Embryonic facial prominence (tissue), 1 donor: ENCODE measurements at regions not wholly inside any gene's neighbourhood (a gene's known extent, or its start where the extent isn't known, plus 50 kb on each side); places are given as distances from the start of the nearest gene placed in this dataset.
"Not testable (repeated sequence)": the region's sequence is repeated elsewhere in the genome, so short reads cannot be mapped to it uniquely, and the experiment has no call there.

Source experiments
- DNase-seq: peaks from one replicate; pipeline ENCODE4 v3.0.0-alpha.2; 2016; ENCODE audit errors: extremely low spot score

DNA sequence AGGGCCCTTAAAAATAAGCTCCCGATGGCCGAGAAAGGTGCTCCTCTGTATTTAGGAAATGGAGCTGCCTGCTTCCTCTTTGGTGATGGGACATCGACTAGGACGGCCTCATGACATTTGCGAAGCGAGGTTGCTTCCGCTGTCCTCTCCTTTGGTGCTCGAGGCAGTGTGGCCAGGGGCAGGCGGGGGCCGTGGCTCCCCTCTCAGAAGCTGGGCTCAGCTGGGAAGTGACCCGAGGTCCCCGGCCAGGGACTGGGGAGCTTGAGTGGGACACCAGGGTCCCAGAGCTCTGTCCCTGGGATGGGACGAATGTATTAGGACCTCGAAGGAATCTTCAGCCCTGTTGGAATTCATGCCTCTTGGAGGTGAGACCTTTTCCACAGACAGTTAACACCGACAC lies 151.1 kb downstream of the CTTN start:
- DNase-seq = no peak

DNA sequence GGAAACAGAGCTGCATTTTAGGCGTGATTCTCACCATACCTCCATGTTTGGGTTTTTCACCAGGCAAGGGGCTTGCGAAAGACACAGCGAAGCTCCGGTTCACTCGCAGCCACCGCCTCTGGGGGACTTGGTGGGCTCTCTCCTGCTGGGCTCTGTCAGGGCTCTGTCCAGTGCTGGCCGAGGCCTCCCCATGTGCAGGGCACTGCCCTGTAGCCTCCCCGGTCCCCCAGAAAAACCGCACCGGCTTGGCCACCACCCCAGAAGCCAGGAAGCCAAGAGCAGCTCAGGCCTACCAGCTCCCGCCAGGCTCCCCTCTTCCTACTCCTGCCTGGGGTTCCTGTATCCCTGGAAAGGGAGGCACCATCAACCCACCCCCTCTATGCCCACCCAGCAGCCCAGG lies 151.5 kb downstream of the CTTN start:
- no peak for DNase-seq

DNA sequence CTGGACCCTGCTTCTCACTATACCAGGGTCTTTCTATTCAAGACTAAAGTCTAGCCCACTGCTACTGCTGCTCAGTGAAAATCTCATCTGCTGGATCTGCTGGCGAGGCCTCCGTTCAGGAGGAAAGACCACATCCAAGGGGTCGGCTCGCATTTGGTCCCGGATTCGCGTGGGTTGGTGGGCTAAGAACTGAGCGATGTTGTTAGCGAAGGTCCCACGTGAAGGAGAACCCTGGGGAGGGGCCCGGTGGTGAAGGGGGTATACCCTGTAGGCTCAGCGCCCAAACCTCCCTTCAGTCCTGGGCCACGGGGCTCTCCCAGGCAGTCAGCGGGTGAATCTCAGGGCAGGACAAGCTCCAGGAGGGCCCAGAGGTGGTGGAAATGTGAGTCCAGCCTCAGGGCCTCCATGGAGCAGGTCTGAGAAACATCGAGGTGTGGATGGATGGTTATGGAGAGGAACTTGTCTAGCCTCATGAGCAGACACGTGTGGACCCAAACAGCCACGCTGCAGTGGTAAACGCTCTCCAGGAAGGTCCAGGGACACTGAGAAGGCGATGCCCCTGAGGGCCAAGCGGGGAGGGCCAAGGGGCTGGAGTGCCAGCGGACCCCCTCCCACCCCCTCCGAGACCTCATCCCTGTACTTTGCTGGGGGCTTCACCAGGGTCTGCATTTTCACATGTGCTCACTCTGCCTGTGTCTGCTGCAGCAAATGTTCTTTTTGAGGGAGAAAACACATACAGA lies 152.3 kb downstream of the CTTN start:
- DNase-seq = no peak

DNA sequence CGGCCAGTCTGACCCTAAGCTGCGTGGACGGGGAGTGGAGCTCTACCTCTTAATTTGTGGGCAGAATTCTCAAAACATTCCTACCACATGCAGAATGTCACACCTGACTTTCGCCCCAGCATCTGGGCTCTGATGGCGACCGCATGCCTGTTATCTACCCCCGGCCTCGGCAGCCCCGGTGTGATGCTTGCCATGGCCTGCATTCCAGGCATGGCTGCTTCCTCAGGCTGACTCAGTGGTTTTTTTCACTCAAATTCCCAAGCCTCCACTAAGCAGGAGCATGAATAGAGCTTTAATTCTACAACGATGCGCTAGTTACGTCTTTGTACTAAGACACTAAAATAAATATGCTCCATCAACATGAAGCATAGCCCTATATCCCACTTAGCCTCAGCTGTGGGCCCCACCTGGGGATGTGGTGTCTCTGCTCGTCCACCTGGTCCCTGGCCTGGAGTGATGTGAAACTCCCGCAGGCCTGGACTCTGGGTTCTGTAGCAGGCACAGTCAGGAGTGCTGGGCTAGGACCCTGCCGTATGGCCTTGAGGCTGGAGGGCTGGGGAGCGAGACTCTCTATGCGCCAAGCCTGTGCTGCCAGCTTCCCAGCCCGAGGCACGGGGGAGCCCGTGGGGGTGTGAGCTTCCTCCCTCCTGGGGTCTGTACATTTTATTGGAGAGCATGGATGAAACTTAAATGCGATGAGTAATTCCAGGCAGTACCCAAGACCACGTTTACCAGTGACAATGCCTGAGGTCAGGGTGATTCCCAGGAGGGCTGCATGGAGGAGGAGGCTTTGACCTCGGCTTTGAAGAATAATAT lies 153.2 kb downstream of the CTTN start:
- no peak for DNase-seq

DNA sequence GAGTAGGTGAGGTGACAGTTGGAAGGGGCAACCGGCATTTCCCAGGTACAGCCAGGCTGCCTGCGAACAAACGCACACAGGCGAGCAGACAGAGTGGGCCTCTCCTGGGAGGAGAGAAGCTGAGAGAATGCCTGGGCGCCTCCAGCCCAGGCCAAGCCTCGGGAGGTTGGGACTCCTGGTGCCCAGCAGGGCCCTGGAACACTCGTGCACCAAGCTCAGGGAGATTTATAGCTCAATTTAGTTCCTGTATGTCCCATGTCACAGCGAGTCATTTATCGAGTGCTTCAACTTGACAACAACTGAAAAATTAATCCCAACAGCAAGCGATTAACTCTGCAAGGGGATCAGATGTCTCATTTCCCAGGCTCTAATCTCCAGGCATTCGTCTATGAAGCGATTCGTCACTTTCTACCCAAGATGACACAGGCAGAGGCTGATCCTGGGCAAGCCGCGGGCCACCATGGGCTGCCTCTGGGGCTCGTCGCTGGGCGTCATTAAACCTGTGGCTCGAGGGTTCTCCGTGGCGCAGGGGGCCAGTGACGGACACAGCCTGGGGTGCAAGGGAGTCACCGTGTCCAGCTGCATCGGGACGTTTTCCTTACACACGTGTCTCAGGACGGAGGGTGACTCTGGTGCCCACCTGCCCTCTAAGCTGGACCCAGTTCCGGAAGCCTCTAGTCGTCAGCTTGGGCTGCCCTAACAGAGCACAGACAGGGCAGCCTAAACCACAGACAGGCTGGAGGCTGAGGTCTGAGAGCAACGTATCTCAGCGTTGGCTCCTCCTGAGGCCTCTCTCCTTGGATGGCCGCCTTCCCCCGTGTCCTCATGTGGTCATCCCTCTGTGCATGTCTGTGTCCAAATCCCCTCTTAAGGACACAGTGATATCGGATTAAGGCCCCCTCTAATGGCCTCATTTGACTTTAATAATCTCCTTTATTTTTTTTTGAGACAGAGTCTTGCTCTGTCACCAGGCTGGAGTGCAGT lies 154.1 kb downstream of the CTTN start:
- DNase-seq = no peak

DNA sequence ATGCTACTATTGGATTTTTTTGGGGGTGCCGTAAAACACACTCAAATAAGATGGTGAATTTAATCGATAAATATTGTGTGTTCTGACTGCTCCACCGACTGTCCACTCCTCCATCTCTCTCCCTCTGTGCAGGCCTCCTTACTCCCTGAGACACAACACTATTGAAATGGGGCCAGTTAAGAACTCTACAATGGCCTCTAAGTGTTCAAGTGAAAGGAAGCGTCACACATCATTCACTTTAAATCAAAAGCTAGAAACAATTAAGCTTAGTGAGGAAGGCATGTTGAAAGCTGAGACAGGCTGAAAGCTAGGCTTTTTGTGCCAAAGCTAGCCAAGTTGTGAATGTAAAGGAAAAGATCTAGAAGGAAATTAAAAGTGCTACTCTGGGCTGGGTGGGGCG lies 156.7 kb downstream of the CTTN start:
- DNase-seq = no peak

DNA sequence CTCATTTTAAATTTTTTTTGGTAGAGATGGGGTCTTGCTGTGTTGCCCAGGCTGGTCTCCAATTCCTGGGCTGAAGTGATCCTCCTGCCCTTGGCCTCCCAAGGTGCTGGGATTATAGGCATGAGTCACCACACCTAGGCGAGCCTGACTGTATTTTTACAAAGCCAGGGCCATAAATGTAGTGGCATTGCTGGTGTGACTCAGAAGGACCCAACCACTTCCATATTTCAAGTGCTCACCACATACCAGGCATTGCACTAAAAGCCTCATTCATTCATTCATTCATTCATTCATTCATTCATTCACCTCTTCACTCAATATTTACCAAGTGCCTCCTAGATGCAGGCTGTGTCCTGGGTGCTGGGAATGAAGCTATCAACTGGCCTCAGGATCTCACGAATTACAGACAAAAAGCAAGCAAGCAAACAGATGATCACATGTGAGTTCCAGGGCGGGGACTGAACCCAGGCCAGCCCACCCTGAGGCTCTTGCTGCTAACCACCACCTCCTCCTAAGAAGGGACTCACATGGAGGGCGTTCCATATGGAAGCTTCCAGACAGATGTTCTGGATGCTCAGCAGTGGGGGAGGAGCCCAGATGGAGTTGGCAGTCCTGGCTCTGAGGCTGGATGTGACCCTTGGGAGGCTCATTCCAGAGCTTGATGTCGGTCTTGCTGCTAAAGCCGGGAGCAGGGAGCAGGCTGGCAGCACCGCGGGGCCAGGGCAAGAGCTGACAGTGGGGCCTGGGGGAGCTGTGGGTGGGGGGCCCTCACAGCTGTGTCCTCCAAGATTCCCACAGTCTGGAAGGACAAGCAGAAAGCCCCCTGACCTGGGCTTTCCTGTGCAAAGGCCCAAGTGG lies 158.8 kb downstream of the CTTN start:
- DNase-seq = no peak

DNA sequence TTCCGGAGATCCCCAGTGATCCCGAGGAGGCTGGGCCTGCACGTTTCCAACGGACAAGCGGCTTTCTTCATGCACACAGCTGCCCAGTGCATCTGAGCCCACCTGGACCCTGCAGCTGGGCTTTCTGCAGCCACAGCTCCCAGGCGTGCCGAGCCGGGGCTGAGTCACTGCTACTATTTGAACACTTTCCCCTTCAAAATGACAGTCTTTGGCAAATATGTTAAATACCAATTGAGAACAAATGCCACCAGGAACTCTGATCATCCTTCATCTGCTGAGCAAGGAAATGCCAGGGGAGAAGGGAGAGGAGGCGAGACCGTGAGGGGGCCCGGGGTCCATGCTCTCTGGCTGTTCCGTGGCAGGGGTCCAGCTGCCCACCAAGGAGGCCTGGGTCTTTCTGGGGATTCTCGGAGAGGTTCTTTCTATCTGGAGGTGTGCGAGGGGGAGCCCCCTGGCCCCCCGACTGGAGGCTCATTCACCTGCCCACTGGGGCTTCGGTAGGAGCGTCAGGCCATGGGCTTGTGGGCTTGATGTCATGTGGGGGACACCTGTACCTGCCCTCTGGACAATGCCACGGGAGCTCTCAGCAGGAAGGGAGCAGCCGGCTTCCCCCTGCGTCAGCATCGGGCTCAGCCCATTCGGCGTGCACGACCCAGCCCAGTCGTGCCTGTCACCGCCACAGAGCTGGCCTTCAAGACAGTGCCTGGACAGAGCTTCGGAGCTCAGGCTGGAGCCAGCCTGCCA lies 159.6 kb downstream of the CTTN start:
- no peak for DNase-seq

DNA sequence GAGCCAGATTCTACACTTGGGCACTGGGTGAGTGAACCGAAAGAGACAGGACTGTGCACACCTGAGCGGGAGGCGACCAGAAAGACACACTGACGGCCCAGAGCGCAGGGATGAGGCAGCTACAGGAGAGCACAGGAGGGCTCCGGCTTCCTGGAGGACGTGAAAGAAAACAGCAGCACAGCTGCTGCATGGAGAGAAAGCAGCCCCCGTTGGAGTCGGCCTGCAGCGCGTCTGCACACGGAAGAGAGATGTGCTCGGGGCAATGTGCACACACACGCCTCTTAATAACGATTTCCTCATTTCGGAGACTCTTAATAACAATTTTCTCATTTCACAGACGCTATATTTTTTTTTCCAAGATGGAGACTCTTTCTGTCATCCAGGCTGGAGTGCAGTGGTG lies 160.4 kb downstream of the CTTN start:
- DNase-seq = no peak

DNA sequence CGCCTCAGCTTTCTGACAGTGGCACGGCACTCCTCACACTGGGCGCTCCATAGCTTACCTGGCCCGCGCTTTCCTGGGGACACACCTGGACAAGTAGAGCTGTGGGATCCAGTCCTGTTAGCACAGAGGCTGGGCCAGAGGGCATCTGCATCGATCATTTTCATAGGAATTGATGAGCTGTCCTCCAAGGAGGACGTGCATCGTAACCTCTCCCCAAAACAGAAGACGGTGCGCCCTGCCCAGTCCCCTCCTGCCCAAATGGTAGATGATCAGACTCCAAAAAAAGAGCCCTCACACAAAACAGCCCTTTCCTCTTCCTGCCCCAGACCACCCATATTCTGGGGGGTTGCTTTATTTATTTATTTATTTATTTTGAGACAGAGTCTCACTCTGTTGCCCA lies 161.2 kb downstream of the CTTN start:
- no peak for DNase-seq

DNA sequence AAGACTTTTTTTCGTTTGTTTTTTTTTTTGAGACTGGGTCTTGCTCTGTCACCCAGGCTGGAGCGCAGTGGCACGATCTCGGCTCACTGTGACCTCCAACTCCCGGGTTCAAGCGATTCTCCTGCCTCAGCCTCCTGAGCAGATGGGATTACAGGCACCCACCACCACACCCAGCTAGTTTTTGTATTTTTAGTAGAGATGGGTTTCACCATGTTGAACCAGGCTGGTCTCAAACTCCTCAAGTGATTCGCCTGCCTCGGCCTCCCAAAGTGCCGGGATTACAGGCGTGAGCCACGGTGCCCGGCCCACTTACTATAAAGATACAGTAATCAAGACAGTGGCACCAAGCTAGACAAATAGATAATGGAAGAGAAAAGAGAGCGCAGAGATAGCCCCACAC lies 162.3 kb downstream of the CTTN start:
- not testable (repeated sequence) for DNase-seq

DNA sequence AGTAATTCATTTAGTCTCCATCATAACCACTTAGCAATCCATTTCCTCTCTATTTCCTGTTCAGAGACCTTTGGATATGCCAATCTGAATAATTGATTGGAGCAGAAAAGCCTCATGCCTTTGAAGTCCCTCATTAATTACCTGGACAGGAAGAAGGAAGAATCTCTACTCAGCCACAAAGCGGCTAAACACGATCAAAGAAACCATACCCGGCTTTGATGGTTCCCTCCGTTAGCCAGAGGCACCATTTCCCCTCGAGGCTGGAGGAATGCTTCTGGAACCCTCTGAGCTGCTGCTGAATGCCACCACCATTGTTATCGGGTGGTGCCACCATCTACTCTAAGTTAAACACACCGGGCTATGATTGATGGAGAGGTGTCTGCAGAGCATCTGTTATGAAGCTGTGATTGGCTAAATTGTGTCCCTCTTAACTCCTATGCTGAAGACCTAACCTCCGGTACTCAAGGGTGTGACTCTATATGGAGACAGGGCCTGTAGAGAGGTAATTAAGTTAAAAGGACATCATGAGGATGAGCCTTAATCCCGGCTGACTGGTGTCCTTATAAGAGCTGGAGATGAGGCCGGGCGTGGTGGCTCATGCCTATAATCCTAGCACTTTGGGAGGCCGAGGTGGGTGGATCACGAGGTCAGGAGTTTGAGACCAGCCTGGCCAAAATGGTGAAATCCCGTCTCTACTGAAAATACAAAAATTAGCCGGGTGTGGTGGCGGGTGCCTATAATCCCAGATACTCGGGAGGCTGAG lies 168.6 kb downstream of the CTTN start:
- no peak for DNase-seq

DNA sequence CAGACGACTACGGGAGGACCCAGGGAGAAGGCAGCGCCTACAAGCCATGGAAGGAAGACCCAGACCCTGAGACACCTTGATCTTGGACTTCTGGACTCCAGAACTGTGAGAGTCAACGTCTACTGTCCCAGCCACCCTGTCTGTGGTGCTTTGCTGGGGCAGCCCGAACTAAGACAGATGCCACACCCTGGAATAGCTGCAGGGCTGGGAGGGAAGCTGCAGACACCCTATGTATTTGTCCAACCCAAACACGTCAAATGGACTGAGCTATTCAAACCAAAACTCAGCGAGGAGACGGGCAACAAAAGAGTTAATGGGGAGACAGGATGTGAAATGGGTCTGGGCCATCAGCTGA lies 169.3 kb downstream of the CTTN start:
- no peak for DNase-seq

DNA sequence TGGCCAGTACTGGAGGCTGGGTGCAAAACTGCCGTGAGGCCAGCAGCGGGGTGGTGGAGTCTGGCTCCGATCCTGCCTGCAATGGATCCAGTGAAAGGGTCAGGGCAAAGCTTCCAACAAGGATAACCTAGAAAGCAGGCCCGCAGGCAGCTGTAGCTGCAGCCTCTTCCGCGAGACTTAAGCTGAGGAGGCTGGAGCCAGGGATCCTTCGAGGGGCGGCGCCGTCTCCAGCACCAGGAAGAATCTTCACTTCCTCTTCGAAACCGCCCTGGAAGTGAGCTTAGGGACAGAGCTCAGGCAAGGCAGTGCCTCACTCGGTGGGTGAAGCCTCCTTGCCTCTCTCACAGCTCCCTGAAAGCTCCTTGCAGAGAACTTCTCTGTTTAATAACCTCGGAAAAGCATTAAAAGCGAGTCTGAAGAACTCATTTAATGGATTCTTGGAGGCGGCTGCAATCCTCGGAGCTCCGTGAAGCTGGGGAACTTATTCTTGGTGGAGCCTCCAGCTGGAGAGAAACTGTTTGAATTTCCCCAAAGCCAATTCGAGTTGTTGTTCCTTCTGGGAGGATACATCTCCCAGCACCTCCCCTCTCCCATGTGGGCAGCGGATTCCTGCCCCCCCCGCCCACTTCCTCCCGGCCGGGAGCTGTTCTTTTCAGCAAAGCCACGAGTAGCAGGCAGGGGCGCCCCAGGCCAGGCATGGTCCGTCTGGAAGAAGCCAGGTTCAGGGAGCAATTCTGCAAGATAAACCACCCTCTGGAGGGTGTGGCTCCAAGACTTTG lies 169.9 kb downstream of the CTTN start:
- peak; percentile 14 for DNase-seq

DNA sequence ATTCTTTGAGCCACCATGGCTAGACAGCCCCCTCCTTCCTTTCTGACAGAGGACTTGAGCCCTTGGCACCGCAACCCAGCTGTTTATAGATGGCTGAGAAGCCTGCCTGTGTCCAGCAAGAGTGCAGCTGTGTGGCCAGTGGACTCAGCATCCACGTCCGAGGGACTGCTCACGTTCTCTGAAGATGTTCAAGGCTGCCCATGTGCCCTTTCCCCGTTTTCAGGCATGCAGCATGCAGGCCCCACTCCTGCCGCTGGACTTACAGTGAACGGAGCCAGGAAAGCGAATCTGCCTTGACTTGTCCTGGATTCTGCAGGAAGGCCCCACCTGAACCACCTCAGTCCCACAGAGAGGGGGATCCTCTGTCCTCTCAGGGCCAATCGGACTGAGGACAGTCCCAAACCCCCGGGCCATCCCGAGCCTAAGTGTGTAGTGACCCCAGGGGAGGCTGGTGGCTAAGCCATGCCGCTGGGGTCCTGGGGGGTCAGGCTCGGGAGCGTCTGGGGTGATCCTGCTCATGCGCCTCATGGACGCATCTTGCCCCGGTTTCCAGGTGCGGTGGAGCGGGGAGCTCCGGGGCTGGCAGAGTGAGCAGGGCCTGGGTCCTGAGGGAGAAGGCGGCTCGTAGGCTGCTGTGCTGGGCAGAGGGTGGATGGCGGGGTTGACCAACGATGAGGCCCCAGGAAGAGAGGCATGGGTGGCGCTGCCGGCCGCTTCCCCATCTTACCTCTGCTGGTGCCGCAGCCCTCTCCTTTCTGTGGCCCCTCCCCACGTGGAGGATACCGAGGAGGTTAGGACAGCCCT lies 170.7 kb downstream of the CTTN start:
- no peak for DNase-seq

DNA sequence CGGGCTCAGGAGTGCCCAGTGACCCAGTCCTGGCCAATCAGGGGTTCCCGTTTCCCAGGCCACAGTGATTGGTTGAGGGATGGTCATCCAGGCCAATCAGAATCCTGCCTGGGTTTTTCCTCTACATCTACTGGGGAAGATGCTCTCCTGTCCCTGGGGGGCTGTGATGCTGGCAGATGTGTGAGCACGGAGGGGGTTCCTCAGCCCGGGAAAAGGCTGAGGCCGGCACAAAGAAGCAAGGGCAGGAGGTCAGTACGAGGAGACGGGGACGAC lies 171.2 kb downstream of the CTTN start:
- DNase-seq = no peak

DNA sequence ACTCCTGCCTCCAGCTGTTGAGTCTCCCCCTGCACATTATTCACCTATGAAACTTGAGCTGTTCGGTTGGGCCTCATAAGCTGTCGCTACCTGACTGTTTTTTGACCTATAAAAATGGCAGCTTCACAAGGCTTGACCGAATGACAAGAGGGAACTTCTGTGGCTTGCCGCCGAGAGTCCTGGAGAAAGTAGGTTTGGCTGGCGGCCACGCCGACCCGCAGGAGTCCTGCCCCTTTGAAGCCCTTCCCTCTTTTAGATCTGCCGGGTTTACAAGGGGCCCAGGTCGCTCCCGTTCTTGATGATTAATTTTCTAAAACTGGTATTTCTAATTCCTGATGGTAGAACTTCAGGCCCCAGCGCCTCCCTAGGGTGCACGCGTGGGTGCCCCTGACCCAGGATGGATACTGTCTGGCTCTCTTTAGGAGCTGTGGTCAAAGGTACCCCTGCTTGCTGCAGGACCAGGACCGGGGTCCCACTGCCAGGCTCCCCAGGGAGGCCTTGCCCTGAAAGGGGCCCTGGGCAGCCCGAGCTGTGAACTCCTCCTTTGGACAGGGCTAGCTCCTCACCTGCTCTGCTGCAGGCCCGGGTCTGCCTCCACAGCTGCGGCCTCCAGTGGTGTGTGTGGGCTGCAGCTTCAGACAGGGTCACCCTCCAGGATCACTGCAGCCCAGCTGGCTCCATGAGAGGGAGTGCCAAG lies 171.8 kb downstream of the CTTN start:
- no peak for DNase-seq
